ENCODE measurements at regions not wholly inside any gene's neighbourhood (a gene's known extent, or its start where the extent isn't known, plus 50 kb on each side); places are given as distances from the start of the nearest gene placed in this dataset.
"Not testable (repeated sequence)": the region's sequence is repeated elsewhere in the genome, so short reads cannot be mapped to it uniquely, and the experiment has no call there.

GRCh38 chr12:71385155-71385554 is 54.4 kb upstream of the LGR5 start:
- no peak for DNase-seq (ENCODE audit: low spot score in 2 of 2)
- no peaks in the 10 kb centered on the region for H3K36me3 ChIP-seq
- no peaks in the 10 kb centered on the region for H3K9me3 ChIP-seq
- no peaks in the 10 kb centered on the region for H3K27me3 ChIP-seq
- no peaks in the 10 kb centered on the region for H3K4me1 ChIP-seq
- H3K27ac ChIP-seq, result no peak overlapping the region
- TF ChIP-seq EP300 (IDR thresholded peaks at IDR 0.05) (no peak), CTCF (IDR thresholded peaks at IDR 0.05) (no peak), POLR2A (IDR thresholded peaks at IDR 0.05) (no peak)
- WGBS, 2 donors, result 23 to 30% methylated on average over 1 of the region's 1 CpG
- H3K4me3 ChIP-seq, result no peak overlapping the region

GRCh38 chr12:71376711-71377355 is 62.8 kb upstream of the LGR5 start:
- H3K27ac ChIP-seq; H3K4me1 ChIP-seq; H3K36me3 ChIP-seq; H3K27me3 ChIP-seq; H3K9me3 ChIP-seq; H3K4me3 ChIP-seq; DNase-seq (ENCODE audit: low spot score in 2 of 2): not testable (repeated sequence)
- WGBS, 2 donors, result 92 to 93% methylated on average over 39 to 45 of the region's 45 CpGs

DNA sequence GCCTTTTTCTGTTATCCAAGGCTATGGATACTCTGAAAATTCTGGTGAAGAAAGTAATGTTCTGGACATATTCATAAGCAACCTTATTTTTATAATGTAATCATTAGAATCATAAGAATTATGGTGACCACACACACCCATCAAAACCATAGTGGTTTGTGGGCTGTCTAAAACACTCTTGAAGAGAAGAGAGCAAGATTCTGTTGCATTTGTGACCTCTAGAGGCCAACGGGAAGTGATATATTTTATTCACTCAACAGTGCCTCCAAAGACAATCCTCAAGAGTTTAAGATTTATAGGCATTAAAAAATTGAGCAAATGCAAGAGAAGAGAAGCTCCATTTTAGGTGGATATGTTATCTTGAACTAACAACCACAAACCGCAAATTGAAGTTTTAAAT is 68.5 kb upstream of the LGR5 start:
- Histone ChIP-seq H3K27ac (no peak overlapping the region), H3K9me3 (no peaks in the 10 kb centered on the region), H3K36me3 (no peaks in the 10 kb centered on the region), H3K4me1 (no peaks in the 10 kb centered on the region), H3K4me3 (no peak overlapping the region), H3K27me3 (no peaks in the 10 kb centered on the region)
- no peak for TF ChIP-seq CTCF (IDR thresholded peaks at IDR 0.05)
- no peak for TF ChIP-seq EP300 (IDR thresholded peaks at IDR 0.05)
- no peak for TF ChIP-seq POLR2A (IDR thresholded peaks at IDR 0.05)
- no peak for DNase-seq (ENCODE audit: low spot score in 2 of 2)
- 24 to 37% methylated on average over 2 of the region's 2 CpGs for WGBS, 2 donors

- H3K27me3 ChIP-seq, result no peaks in the 10 kb centered on the region
- peaks cover 0 to 38% (median 2%) of the 10 kb centered on the region in 4 donors for H3K9me3 ChIP-seq
- no peak for DNase-seq (ENCODE audit: low spot score in 2 of 2)
- H3K27ac ChIP-seq, result no peak overlapping the region
- H3K4me1 ChIP-seq, result no peaks in the 10 kb centered on the region
- 75 to 94% methylated on average over 1 of the region's 1 CpG for whole genome bisulfite sequencing, 2 donors
- TF ChIP-seq POLR2A (IDR thresholded peaks at IDR 0.05), result no peak
- no peak for TF ChIP-seq CTCF (IDR thresholded peaks at IDR 0.05)
- TF ChIP-seq EP300 (IDR thresholded peaks at IDR 0.05), result no peak
- no peaks in the 10 kb centered on the region for H3K36me3 ChIP-seq
- no peak overlapping the region for H3K4me3 ChIP-seq
Measured at GRCh38 chr12:71360013-71360412, 79.6 kb upstream of the LGR5 start.

DNA sequence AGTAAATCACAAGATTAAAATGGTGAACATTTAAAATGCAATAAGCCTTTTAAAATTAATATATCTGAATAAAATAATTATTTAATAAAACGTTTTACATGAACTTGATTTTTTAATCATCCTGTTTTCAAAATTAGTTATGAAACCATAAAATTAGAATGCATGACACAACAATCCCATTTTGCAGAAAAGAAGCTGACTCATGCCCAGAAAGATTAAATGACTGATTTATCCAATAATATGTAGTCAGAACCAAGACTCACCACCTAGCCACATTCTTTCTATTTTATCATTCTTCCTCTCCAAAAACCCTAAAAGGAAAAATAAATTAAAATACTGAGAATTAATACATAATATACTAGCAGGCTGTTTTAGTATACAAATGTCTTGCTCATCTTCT is 83.0 kb upstream of the LGR5 start:
- no peak for TF ChIP-seq POLR2A (IDR thresholded peaks at IDR 0.05)
- TF ChIP-seq EP300 (IDR thresholded peaks at IDR 0.05), result no peak
- no peak for DNase-seq (ENCODE audit: low spot score in 2 of 2)
- WGBS, 2 donors, result 0 to 4% methylated on average over 1 of the region's 1 CpG
- no peaks in the 10 kb centered on the region for H3K4me1 ChIP-seq
- no peak overlapping the region for H3K27ac ChIP-seq
- no peak overlapping the region for H3K4me3 ChIP-seq
- H3K27me3 ChIP-seq, result no peaks in the 10 kb centered on the region
- H3K36me3 ChIP-seq, result no peaks in the 10 kb centered on the region
- H3K9me3 ChIP-seq, result peaks cover 0 to 33% (median 0%) of the 10 kb centered on the region in 4 donors

- no peak overlapping the region for H3K4me3 ChIP-seq
- H3K4me1 ChIP-seq, result no peaks in the 10 kb centered on the region
- H3K9me3 ChIP-seq, result peaks cover 0 to 16% (median 0%) of the 10 kb centered on the region in 4 donors
- H3K27ac ChIP-seq, result no peak overlapping the region
- no peak for DNase-seq (ENCODE audit: low spot score in 2 of 2)
- TF ChIP-seq CTCF (IDR thresholded peaks at IDR 0.05) (no peak), POLR2A (IDR thresholded peaks at IDR 0.05) (no peak), EP300 (IDR thresholded peaks at IDR 0.05) (no peak)
- H3K36me3 ChIP-seq, result no peaks in the 10 kb centered on the region
- H3K27me3 ChIP-seq, result no peaks in the 10 kb centered on the region
- 33% methylated on average over 2 of the region's 2 CpGs for WGBS, 2 donors
Measured at GRCh38 chr12:71354871-71355270, 84.7 kb upstream of the LGR5 start.
